NCI-H2196 (cell line): ENCODE measurements at regions not wholly inside any gene's neighbourhood (a gene's known extent, or its start where the extent isn't known, plus 50 kb on each side); places are given as distances from the start of the nearest gene placed in this dataset.

Source experiments
- DNase-seq: peaks from one replicate; lab custom pipeline; 2025; ENCODE audit not compliant: unreplicated experiment; lab: John Stamatoyannopoulos, UW

DNA sequence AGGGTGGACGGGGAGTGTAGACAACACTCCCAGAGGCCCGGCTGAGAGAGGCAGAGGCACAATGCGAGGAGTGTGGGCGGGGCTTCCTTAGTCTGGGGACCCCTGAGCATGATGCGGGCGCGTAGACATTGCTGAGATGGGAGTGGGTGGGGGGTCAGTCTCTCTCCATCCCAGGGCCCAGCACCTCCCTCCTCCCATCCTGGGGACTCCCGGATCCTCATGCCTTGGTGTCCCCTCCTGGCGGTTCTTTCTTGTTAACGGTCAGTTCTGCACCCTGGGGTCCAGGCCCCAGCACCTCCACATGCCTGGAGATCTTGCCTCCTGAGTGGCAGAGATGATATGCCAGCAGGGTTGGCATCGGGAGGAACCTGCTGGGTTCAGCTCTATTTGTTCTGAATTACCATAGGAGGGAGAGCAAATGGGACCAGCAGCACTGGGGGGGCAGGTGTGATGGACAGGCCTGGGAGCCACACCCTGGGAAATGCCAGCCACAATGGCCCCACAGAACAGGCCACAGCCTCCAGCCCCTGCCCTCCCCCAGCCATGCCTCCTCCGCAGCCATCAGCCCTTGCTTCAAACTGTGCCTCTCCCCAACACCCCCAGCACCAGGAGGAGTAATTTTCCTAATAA lies 55.7 kb downstream of the RTL6 start:
- no peak for DNase-seq

DNA sequence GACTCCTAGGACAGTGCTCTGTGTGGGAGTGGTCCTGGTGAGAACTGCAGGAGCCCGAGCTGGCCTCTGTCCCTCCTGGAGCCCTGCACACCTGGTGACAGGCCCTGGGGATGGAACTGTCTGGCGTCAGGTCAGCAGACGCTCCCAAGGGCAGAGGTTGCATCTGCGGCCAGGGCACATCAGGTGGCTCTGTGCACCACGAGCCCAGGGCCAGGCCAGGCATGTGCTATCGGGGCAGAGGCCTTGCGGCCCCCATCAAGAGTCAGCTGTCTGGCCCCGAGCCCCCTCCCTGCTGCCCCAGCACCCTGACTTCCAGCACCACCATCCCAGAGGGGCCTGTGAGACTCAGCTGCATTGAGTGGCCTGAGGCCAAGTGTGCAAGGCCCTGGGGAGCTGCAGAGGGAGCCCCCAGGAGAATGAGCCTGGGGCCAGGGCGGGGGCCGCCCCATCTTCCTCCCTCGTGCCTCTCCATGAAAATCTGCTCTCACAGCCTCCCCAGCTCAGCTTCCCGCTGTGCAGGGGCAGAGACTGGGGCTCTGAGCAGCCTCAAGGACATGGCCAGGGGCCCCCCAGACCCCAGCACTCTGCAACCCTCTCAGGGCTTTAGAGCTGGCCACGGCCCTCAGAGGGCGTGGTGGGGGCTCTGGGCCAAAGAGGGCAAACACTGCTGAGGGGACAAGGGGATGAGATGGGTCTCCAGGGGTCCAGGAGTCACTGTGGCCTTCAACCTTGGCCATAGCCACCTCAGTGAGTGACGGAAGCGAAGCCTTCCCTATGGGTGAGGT lies 56.4 kb downstream of the RTL6 start:
- no peak for DNase-seq

DNA sequence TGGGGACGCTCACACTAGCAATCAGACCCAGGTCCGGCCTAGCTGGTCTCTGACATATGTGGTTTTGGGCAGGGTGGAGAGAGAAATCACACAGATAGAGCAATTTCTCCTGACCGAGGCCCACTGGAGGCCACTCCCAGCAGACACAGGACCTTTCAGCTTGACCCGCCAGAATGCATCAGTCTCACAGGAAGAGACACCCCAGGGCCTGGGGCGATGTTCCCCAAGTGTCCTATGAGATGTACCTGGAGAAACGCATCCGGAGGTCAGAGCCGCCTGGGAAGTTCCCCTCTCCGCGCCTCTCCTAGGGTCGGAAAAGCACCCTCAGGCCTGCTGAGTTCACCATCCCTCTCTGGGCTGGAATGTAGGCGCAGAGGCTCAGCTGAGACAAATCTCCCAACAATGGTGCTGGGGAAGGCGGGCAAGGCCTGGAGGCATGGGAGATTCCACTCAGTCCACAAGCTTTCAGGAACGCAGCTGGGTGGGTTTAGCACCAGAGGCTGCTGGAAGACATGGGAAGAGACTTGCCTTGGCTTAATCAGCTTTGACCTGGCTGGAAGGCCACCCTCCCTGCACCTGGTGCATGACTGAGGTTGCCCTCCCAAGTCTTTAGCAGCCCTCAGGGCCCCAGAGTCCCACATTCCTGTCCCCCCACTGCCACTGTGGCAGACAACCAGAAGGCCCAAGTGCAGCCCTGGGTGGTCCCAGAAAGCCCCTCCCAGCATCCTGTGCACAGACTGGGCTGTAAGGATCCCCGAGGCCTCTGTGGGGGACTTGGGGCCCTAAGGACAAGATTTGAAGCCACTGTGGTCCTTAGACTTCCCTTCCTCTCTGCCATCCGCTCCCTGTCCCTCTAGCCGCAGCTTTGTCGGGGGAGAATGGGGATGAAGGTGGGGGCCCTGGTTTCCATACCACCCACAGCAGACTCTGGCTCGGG lies 57.5 kb downstream of the RTL6 start:
- no peak for DNase-seq

DNA sequence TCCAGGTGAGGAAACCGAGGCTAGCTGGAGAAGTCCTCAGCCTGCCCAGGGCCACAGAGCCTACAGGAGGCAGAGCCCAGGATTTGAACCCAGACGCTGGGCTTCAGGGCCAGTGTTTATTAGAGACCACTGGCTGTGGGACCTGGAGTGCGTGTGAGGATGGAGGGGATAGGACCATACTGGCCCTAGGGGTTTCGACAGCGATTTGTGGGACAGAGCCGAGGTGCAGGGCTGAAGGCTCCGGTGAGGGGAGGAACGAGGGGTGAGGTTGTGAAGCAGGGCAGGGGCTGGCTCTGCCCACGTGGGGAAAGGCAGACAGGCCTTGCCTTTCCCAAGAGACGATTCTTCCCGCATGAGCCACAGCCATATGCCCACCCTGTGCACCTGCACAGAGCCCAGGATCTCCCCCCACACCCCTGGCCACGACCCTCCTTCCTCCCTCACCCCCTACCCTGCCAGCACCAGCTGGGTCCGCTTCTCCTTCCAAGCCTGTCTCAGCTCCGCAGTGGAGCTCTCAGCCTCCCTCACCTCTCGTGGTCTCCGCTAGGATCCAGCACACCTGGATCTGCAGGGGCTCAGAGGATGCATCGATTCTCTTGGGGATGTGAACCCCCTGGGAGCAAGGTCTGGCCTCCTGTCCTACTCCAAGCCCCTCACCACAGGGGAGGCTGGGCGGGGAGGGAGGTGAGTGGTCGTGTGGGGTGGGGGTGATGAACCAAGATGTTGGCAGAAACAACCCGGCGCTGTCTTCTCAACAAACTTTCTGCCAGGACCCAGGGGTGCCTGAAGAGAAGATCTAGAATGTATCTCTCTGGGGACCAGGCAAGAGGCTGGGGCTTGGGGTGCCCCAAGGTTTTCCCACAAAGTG lies 58.4 kb downstream of the RTL6 start:
- DNase-seq, result no peak

DNA sequence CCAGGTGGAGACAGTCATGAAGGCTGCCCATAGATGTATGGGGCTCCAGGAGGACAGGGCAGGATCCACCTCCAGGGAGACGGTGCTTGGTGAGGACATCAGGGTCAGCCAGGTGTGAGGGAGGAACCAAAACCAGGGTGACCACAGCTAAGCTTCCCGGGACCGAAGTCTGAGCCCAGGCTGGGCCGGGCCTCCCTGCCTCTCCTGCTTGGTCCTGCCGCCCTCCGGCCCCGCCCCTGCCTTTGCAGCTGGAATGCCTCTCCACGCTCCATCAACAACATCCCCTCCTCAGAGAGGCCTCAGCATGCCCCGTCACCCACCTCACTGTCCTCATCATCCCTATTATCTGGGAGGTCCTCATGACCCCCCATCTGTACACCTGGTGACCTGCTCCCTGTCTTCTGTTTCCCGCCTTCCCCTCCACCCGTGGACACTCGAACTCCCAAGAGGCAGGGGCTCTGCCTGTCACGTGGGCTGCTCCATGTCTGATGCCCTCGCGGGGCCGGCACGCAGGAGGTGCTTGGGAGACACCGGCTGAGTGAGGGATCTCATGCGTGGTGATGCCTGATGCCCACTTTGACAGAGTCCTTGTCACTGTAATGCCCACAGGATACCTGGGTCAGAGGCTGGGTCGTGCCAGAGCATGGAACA lies 59.4 kb downstream of the RTL6 start:
- no peak for DNase-seq

DNA sequence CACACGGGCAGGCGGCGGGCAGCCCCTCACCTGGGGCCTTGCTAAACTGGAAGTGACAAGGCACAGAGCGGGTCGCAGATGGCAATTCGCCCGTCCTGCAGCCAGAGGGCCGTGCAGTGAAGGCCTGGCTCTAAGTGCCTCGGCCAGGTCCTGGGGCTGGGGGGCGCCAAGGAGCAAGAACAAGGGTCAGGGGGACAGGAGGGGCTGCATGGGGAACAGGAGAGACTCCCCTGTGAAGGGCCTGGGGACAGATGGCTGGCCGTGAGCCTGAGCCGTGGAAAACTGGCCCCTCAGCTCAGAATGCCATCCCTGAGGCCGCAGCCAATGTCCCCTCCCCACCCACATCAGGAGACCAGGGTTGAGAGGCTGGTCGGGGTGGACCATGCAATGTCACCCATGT lies 60.0 kb downstream of the RTL6 start:
- DNase-seq, result no peak

DNA sequence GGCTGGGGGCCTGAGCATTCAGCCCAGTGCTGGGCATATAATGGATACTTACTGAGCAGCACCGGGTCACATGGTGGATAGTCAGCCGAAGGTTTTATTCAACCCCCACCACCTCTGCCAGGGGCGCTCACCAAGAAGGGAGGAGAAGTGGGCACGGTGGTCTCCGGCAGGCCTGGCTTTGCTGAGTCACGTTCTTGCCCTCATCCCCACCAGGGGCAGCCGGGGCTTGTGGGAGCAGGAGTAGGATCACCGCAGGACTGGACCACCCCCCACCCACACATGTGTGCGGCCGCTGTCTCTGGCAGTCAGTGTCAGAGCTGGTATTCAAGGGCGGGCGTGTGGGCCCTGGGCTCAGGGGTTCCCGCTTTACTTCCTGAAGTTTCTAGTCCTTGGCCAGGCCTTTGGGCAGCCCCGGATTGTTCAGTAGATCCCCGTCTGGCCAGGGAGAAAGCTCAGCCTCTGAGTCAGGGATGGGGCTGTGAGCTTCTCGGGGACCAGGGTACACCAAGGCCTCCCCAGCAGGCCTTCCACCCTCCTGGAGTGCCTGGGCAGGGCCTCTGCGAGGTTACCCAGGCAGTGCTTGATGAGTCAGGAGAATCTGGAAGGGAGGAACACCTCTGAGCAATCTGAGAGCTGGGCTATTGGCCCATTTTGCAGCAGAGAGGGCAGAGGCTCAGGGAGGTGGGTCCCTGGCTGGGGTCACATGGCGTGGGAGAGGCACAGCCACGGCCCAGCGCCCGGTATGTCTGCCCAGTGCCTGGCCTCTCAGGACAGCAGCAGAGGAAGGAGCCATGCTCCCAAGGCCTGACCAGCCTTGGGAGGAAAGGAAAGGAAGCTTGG lies 60.6 kb downstream of the RTL6 start:
- DNase-seq, result no peak

DNA sequence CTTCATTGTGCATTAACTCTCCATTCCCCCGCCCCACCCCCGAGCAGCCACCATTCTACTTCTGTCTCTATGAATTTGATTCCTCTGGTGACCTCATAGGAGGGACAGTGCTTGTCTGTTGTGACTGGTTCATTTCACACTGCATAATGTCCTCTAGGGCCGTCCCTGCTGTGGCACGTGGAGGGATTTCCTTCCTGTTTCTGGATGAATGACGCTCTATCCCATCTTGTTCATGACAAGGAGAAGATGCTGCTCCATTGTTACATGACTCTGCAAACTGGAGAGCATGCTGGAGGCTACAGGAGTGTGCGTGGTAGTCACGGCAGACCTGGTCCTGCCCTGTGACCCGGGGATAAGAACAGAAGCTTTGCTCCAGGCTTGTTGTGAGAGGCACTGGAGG lies 61.3 kb downstream of the RTL6 start:
- DNase-seq, result no peak

DNA sequence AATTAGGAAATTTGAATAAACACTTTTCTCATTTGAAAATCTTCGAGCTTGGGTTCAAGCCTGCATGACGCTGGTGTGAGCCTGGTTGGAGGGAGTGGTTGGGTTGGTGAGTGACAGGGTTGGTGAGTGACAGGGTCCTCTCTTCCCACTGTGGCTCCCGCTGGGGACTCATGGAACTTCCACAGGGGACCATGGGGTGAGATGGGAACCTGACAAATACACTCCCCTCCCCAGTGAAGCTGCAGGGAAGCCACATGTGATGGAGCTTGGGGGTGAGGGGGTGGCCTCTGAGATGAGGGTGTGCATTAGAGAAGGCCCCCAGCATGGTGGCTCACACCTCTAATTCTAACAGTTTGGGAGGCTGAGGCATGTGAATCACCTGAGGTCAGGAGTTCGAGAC lies 66.8 kb downstream of the RTL6 start:
- DNase-seq, result no peak

DNA sequence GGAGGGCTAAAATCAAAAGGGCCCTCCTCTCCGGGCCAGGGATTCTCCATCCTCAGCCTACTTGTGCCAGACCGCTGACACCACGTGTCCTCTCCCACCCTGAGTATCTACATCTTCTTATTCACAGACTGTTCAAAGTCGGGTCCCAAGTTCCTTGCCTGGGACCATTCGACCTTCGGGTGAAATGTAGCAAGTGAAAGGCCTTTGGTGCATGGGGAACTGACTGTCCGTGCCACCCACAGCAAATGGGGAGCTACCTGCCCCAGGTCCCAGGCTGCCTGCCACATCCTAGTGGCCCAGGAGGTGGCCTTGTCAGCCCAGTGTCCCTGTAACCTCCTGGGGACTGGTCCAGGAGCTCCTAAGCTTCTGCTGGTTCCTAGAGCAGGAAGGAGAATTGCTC lies 67.3 kb downstream of the RTL6 start:
- no peak for DNase-seq

DNA sequence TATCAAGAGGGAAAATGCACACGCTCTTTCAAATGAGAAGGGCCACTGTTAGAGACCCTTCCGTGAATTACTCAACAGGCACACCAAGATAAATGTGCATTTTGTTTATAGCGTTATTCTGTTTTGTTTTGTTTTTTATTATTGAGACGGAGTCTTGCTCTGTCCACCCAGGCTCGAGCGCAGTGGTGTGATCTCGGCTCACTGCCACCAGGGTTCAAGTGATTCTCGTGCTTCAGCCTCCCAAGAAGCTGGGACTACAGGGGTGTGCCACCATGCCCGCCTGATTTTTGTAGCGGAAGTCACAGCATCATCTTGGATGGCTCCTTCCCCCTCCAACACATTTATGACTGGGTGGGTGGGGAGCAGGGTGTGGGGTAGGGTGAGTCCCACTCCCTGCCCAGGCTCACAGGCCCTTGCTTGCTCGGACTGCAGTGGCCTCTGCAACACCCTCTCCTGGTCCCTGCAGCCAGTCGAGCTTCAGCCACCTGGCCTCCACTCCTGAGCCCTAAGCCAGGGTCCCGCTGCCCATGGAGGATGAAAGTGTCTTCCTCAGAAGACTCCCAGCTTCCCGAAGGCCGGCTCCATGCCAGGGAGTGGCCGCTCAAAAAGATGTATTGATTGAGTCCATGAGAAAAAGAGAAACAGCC lies 68.0 kb downstream of the RTL6 start:
- no peak for DNase-seq

DNA sequence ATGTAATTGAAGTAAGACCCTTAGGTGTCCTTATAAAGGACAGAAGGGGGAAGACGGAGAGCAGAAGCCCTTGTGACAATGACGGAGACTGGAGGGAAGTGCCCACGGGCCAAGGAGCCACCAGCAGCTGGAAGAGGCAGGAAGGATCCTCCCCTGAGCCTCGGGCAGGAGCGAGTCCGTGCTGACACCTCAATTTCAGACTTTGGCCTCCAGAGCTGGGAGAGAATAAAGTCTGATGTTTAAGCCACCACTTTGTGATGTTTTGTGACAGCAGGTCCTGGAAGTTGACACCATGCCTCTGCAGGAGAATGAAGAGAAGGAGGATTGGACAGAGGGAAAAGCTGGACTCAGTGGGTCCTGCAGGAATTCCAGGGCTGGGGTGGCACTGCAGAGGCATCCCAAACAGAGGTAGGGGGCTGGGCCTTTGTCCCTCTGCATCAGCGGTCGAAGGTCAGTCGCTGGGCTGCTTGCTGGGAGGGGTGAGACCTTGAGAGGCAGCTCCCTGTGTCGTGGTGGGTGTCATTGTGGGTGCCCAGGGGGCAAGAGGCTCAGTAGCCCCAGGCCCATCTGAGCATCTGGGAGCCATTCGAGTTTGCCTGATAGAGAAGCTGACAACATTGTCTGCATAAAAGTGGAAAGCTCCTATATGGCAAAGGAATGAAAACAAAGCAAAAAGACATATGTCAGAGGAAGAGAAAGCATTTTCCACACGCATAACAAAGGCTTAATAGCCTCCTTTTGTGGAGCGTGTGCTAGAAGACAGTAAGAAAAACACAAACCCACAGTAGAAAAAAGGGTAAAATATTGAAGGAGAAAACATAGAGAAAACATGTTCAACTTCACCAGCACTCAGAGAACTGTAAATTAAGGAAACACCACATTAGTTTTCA lies 68.8 kb downstream of the RTL6 start:
- no peak for DNase-seq

DNA sequence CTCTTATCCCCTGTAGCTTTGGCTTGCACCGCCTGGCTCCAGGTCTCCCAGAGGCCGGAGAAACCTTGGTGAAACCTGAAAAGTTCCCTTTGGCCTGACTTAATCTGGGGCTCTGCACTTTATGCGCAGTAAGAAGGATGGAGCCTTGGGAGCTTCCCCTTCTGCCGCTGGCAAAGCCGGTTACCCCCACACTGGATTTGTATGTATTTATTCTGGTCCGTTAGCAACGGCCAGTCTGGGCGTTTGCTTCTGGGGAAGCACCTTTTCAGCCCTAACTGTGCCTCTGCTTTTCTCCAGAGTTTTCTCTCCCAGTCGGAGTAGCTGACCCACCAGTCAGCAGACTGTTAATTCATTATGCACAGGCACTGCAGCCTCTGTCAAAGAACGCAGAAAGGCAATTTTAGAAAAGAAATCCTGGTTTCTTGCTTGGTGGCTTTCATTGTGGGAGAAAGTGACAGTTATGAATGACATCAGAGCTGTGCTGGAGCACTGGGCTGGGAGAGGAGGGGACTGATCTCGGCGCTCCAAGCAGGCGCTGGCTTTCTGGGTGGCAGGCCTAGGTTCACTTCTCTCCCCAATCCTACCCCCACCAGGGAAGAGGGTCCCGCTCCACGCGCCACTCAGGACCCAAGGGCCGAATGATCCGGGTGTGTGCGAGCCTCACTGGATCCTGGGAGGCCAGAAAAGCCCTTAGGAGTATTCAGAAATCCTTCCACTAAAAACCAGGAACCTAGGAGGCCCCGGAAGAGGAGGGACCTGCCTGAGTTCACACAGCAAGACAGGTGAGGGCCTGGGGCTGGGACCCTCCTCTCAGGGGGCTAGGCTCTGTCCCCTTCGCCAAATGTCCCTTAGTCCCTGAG lies 70.2 kb downstream of the RTL6 start:
- DNase-seq, result no peak

DNA sequence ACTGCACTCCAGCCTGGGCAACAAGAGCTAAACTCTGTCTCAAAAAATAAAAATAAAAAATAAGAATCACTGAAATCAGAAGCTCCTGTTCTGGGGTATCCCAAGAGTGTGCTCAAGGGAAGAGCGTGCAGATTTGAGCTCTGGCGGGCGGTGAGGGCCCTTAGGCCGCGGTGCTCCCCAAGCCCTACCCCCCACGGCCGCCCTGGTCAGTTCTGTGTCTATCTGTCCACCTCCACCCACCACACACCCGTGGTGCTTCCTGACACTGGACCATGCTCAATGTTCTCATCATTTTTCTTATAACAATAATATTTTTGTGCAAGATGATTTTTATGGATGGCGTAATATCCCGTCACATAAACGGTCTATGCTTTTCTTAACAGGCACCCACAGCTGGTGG lies 71.1 kb downstream of the RTL6 start:
- DNase-seq, result no peak

DNA sequence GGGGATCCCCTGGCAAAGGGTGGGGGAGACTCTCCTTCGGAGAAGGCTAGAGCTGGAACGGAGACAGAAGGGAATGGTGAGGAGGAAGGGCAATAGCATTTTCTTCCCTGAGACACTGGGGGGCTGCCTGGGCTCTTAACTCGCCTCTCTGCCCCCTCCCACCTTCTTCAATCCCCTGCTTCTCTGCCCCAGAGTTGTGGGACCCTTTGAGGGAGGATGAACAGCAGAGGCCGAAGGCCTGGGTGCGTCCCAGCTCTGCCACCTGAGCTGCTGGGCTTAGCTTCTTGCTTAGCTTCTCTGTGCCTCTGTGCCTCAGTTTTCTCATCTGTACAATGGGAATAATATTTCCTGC lies 72.4 kb downstream of the RTL6 start:
- no peak for DNase-seq

DNA sequence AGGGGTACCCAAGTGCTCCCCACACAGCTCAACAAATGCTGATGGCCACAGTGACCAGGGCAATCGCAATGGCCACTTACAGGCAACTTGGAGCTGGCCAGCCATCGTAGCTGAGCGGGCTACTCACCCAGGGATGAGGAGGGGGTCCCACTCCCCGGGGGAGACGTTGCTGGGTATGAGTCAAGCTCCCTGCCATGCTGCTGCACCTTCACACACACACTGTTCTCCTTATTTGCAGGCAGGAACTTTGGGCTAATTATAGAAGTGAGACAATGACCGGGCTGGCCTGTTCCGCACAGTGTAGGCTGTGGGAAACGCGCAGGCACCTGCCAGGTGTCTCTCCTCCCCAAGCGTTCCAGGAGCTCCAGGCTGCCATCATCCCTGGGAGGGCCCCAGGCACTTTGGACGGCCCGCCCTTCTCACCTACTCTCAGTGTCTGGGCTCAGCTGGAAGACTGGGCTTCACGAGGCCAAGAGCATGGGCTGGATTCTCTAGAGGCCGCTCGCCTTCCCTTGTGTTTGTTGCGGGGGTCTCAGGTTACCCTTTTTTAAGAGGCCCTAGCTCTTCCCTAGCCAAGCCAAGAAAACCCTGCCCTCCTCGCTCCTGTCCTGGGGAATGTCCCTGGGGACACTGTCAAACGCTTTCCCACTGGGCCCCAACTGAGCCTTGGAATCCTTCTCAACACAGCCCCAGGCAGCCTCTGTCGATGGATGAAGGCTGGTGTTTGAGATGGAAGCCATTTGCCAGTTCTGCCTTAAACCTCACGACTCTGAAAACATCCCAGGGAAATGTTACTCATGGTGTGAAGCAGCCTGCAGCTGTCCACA lies 73.0 kb downstream of the RTL6 start:
- no peak for DNase-seq
